ENCODE measurements at regions not wholly inside any gene's neighbourhood (a gene's known extent, or its start where the extent isn't known, plus 50 kb on each side); places are given as distances from the start of the nearest gene placed in this dataset.

DNA sequence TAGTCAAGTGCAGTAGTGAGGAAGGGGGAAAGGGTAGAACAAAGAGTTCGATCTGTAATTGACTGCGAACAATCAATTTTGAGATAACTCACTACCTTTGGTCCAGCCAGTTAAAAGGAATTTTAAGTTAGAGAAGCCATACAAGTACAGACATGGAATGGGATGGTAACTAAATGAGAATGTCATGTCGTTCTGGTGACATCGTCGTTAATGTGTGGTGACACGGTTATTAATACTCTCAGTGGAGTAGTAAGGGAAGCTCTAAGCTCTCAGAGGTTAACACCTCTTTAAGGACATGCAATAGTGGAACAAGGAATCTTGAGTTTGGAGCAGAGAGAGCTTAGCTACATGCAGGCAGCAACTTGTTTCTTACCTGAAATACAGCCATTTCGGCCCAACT is 154.9 kb upstream of the KLF12 start:
- no peak for TF ChIP-seq EP300 (IDR thresholded peaks at IDR 0.05; ENCODE audit: borderline replicate concordance)
- TF ChIP-seq USF1 (IDR thresholded peaks at IDR 0.05), result no peak

Data from Ishikawa (cell line).